GM12878 (cell line): ENCODE measurements at regions not wholly inside any gene's neighbourhood (a gene's known extent, or its start where the extent isn't known, plus 50 kb on each side); places are given as distances from the start of the nearest gene placed in this dataset.

ENCODE experiments used
- ATAC-seq: fragments of 200-7000 bp; cut with Tn5 transposase; 3 replicates; pipeline ENCODE4 v1.9.1; 2020; ENCODE audit warnings: mild to moderate bottlenecking, moderate library complexity
- BruUV-seq: library from RNA; stranded (reverse); fragments of 400-500 nt; replicated peaks from 2 replicates; lab custom pipeline; 2021; lab: Mats Ljungman, UMichigan
- CTCF ChIA-PET: fragments of 300-600 bp; sonication (Branson Sonifier 250); formaldehyde crosslinking; extraction: SDS; loops from one replicate; lab custom pipeline; 2021; ENCODE audit warnings: inconsistent platforms; lab: Yijun Ruan, JAX
- POLR2A ChIA-PET: fragments of 350-600 bp; formaldehyde crosslinking; extraction: SDS; loops from one replicate; lab custom pipeline; 2021; ENCODE audit warnings: inconsistent platforms; lab: Charles Lee
- RAD21 ChIA-PET: fragments of 300-600 bp; sonication (Branson Sonifier 250); formaldehyde crosslinking; loops from one replicate; lab custom pipeline; 2023; ENCODE audit warnings: antibody characterized with exemption; ENCODE audit not compliant: unreplicated experiment; lab: Charles Lee
- SMC1A ChIA-PET: fragments of 300-600 bp; sonication (Branson Sonifier 250); formaldehyde crosslinking; loops from one replicate; lab custom pipeline; 2023; ENCODE audit not compliant: unreplicated experiment, uncharacterized antibody; lab: Charles Lee
- DNase-seq: peaks from one replicate; pipeline ENCODE4 v3.0.0-alpha.2; 2011; ENCODE audit warnings: low read depth, low spot score
- FAIRE-seq: peaks from 3 replicates; lab custom pipeline; 2011; peaks lifted over from hg19 to GRCh38; lab: Jason Lieb, UNC
- H2AFZ ChIP-seq: 2 replicates; pipeline ENCODE4 v1.6.0; 2011; ENCODE audit warnings: low read depth, low read length, control low read depth; ENCODE audit not compliant: control insufficient read depth
- H3K27ac ChIP-seq: 2 replicates; pipeline ENCODE4 v1.5.1; 2011; ENCODE audit warnings: control low read depth; ENCODE audit not compliant: control insufficient read depth, insufficient read depth
- H3K27me3 ChIP-seq, 2 experiments: replicated peaks in 1 of 2; 2 replicates each; pipeline versions ENCODE4 v1.6.0 to v1.6.1; 2011; ENCODE audit warnings: low read length in 1 of 2; ENCODE audit not compliant: control insufficient read depth in 2 of 2, insufficient read depth in 2 of 2
- H3K36me3 ChIP-seq, 2 experiments: 2 replicates each; pipeline ENCODE4 v1.5.1; 2011; ENCODE audit warnings: low read length in 1 of 2; ENCODE audit not compliant: control insufficient read depth in 2 of 2, insufficient read depth in 2 of 2
- H3K4me1 ChIP-seq: 2 replicates; pipeline ENCODE4 v1.6.1; 2011; ENCODE audit warnings: mild to moderate bottlenecking, low read length, moderate library complexity, mixed read lengths; ENCODE audit not compliant: control insufficient read depth, insufficient read depth
- H3K4me2 ChIP-seq: 2 replicates; pipeline ENCODE4 v1.6.0; 2011; ENCODE audit warnings: control low read depth; ENCODE audit not compliant: control insufficient read depth, insufficient read depth
- H3K4me3 ChIP-seq: fragments of 200-600 bp; sonication (generic); 2 replicates; pipeline ENCODE4 v1.5.1; 2016
- H3K79me2 ChIP-seq: 2 replicates; pipeline ENCODE4 v1.6.0; 2011; ENCODE audit warnings: low read length; ENCODE audit not compliant: control insufficient read depth, insufficient read depth
- H3K9ac ChIP-seq: 2 replicates; pipeline ENCODE4 v1.8.0; 2011; ENCODE audit warnings: low read length, control low read depth, mixed read lengths; ENCODE audit not compliant: control insufficient read depth, insufficient read depth
- H3K9me3 ChIP-seq: replicated peaks from 3 replicates; pipeline ENCODE4 v1.5.1; 2011; ENCODE audit warnings: mild to moderate bottlenecking, low read length; ENCODE audit not compliant: control insufficient read depth, insufficient read depth
- H4K20me1 ChIP-seq: 2 replicates; pipeline ENCODE4 v1.6.0; 2011; ENCODE audit not compliant: control insufficient read depth, insufficient read depth
- CREM ChIP-seq: IDR thresholded peaks from 2 replicates; pipeline ENCODE4 v1.6.1; 2014; ENCODE audit warnings: antibody characterized with exemption, low read depth
- GABPA ChIP-seq: IDR thresholded peaks from 2 replicates; pipeline ENCODE4 v1.6.1; 2014; ENCODE audit warnings: antibody characterized with exemption, low read depth, mild to moderate bottlenecking, inconsistent platforms
- JUND ChIP-seq: IDR thresholded peaks from 2 replicates; pipeline ENCODE4 v1.6.1; 2012; ENCODE audit warnings: low read depth, mild to moderate bottlenecking, low read length, improper control_type of control experiment, moderate library complexity
- MAX ChIP-seq: IDR thresholded peaks from 2 replicates; pipeline ENCODE4 v1.6.1; 2012; ENCODE audit warnings: low read depth, low read length, improper control_type of control experiment
- SREBF1 ChIP-seq: IDR thresholded peaks from 2 replicates; pipeline ENCODE4 v1.6.1; 2012; ENCODE audit warnings: mild to moderate bottlenecking, low read length
- TARDBP ChIP-seq: IDR thresholded peaks from 2 replicates; pipeline ENCODE4 v1.6.1; 2016; ENCODE audit warnings: borderline replicate concordance
- TCF12 ChIP-seq: IDR thresholded peaks from 2 replicates; pipeline ENCODE4 v1.6.1; 2011; ENCODE audit warnings: low read depth, mild to moderate bottlenecking, low read length
- ZBTB33 ChIP-seq: fragments of 450-650 bp; IDR thresholded peaks from 2 replicates; pipeline ENCODE4 v1.6.1; 2017; ENCODE audit warnings: mild to moderate bottlenecking
- ZNF384 ChIP-seq: IDR thresholded peaks from 2 replicates; pipeline ENCODE4 v1.6.1; 2012; ENCODE audit warnings: low read depth, mild to moderate bottlenecking, low read length, improper control_type of control experiment, borderline replicate concordance
- WGBS: methylation state at CpG from one replicate; pipeline ENCODE4 v1.1.6; 2016; ENCODE audit warnings: low lambda C conversion rate; ENCODE audit not compliant: insufficient replicate concordance, insufficient coverage; ENCODE audit errors: missing lambda C conversion rate; 5-methylcytosine and 5-hydroxymethylcytosine counted together
- in situ Hi-C: fragments of 300-500 bp; cut with MboI; formaldehyde crosslinking; loops from 9 replicates; pipeline ENCODE4 v1.14.3; 2018; ENCODE audit warnings: mixed read lengths
- intact Hi-C: fragments of 100-400 bp; cut with micrococcal nuclease; formaldehyde crosslinking; loops from one replicate; pipeline ENCODE4 v1.14.2; 2022; ENCODE audit not compliant: unreplicated experiment

- TF ChIP-seq TCF12 (no peak), ZNF384 (no peak), ZBTB33 (no peak)
Observed at GRCh38 chr3:22308871-22309270, 557.9 kb upstream of the ZNF385D start (continued).

GRCh38 chr3:22315925-22316324, 564.9 kb upstream of the ZNF385D start:
- no peak overlapping the region for H3K4me2 ChIP-seq
- RAD21 ChIA-PET = no interaction called here

More at GRCh38 chr3:22315925-22316324, 564.9 kb upstream of the ZNF385D start:
- Histone ChIP-seq H3K27ac (no peak overlapping the region), H3K36me3 (no peaks in the 10 kb centered on the region), H3K79me2 (no peaks in the 10 kb centered on the region), H4K20me1 (no peaks in the 10 kb centered on the region), H3K4me1 (no peaks in the 10 kb centered on the region), H3K9me3 (no peaks in the 10 kb centered on the region), H3K27me3 (no peaks in the 10 kb centered on the region), H3K9ac (no peak overlapping the region), H3K4me3 (no peak overlapping the region), H2AFZ (no peak overlapping the region)
- DNase-seq = no peak
- ChIA-PET CTCF (no interaction called here), POLR2A (no interaction called here), SMC1A (interaction anchor here (1.1 kb wide), 1 partner anchor 46 kb away, joined by 3 read pairs; no protein-coding TSS in a partner anchor)
- FAIRE-seq = no peak
- in situ Hi-C loops = no loop called here
- TF ChIP-seq CREM = no peak
- TF ChIP-seq SREBF1 = no peak
- TF ChIP-seq JUND = no peak
- TF ChIP-seq GABPA = no peak
- no peak for TF ChIP-seq TARDBP
- TF ChIP-seq MAX = no peak
- BruUV-seq = no TSS peak
- 32% methylated on average over 1 of the region's 1 CpG for WGBS
- intact Hi-C loops = no loop called here
- no peak for ATAC-seq
